VCaP (cell line): ENCODE measurements at regions not wholly inside any gene's neighbourhood (a gene's known extent, or its start where the extent isn't known, plus 50 kb on each side); places are given as distances from the start of the nearest gene placed in this dataset.
"Not testable (repeated sequence)": the region's sequence is repeated elsewhere in the genome, so short reads cannot be mapped to it uniquely, and the experiment has no call there.

Experiments used
- H3K27ac ChIP-seq: fragments of 450-650 bp; 2 replicates; pipeline ENCODE4 v1.5.1; 2017
- CTCF ChIP-seq: fragments of 450-650 bp; conservative IDR thresholded peaks from 2 replicates; pipeline ENCODE4 v1.5.1; 2017; ENCODE audit warnings: mild to moderate bottlenecking, moderate library complexity

GRCh38 chr6:80988892-80989291 is 763.6 kb downstream of the TENT5A start:
- H3K27ac ChIP-seq: no peak overlapping the region
- TF ChIP-seq CTCF: no peak

- no peak for TF ChIP-seq CTCF
- no peak overlapping the region for H3K27ac ChIP-seq
Measured at GRCh38 chr6:80988286-80988685, 764.2 kb downstream of the TENT5A start.

- not testable (repeated sequence) for H3K27ac ChIP-seq
Measured at GRCh38 chr6:80981226-80981625, 771.3 kb downstream of the TENT5A start.

- H3K27ac ChIP-seq: no peak overlapping the region
Measured at GRCh38 chr6:80976336-80976735, 776.1 kb downstream of the TENT5A start.

GRCh38 chr6:80974579-80974978 is 777.9 kb downstream of the TENT5A start:
- TF ChIP-seq CTCF: no peak
- H3K27ac ChIP-seq: no peak overlapping the region

More at GRCh38 chr6:80976336-80976735, 776.1 kb downstream of the TENT5A start:
- no peak for TF ChIP-seq CTCF

GRCh38 chr6:80969439-80969838 is 783.0 kb downstream of the TENT5A start:
- H3K27ac ChIP-seq: no peak overlapping the region
- TF ChIP-seq CTCF: no peak

- no peak for TF ChIP-seq CTCF
- no peak overlapping the region for H3K27ac ChIP-seq
Measured at GRCh38 chr6:80967609-80968008, 784.9 kb downstream of the TENT5A start.

GRCh38 chr6:80962382-80962781 is 790.1 kb downstream of the TENT5A start:
- TF ChIP-seq CTCF: no peak
- H3K27ac ChIP-seq: no peak overlapping the region
